Lung (tissue), 11 donors: ENCODE measurements at regions not wholly inside any gene's neighbourhood (a gene's known extent, or its start where the extent isn't known, plus 50 kb on each side); places are given as distances from the start of the nearest gene placed in this dataset.
A peak's percentile ranks its signal among the peaks of the same experiment; 100 is the strongest.

ENCODE experiments used
- ATAC-seq: fragments of 200-7000 bp; cut with Tn5 transposase; one replicate; pipeline ENCODE4 v1.9.1; 2020; ENCODE audit warnings: moderate number of reproducible peaks; ENCODE audit not compliant: insufficient read depth, low FRiP score
- DNase-seq, 3 donors: peaks; one replicate each; pipeline ENCODE4 v3.0.0-alpha.2; 2013 to 2017
- H3K27ac ChIP-seq, 2 donors: one replicate each; pipeline ENCODE4 v1.5.1; 2013; ENCODE audit warnings: mild to moderate bottlenecking in 2 of 2, moderate library complexity in 2 of 2, control low read depth in 1 of 2, inconsistent platforms in 1 of 2, low read depth in 1 of 2, low read length in 1 of 2
- H3K27me3 ChIP-seq, 3 donors: one replicate each; pipeline ENCODE4 v1.5.1; 2013; ENCODE audit warnings: low read length in 2 of 3; ENCODE audit not compliant: control insufficient read depth in 3 of 3, insufficient read depth in 3 of 3
- H3K36me3 ChIP-seq, 4 donors: one replicate each; pipeline ENCODE4 v1.5.1; 2013; ENCODE audit warnings: low read length in 4 of 4, mild to moderate bottlenecking in 1 of 4, moderate library complexity in 1 of 4; ENCODE audit not compliant: control insufficient read depth in 4 of 4, insufficient read depth in 4 of 4
- H3K4me1 ChIP-seq, 5 donors: one replicate each; pipeline ENCODE4 v1.5.1; 2013; ENCODE audit warnings: low read length in 5 of 5, mild to moderate bottlenecking in 2 of 5, moderate library complexity in 1 of 5; ENCODE audit not compliant: control insufficient read depth in 5 of 5, insufficient read depth in 5 of 5
- H3K4me3 ChIP-seq: one replicate; pipeline ENCODE4 v1.5.1; 2013; ENCODE audit warnings: mild to moderate bottlenecking, control low read depth, moderate library complexity
- H3K9ac ChIP-seq, 2 donors: one replicate each; pipeline ENCODE4 v1.5.1; 2013; ENCODE audit warnings: low read length in 2 of 2, control low read depth in 1 of 2; ENCODE audit not compliant: insufficient read depth in 1 of 2
- H3K9me3 ChIP-seq, 4 donors: one replicate each; pipeline ENCODE4 v1.5.1; 2013; ENCODE audit warnings: low read length in 3 of 4, mild to moderate bottlenecking in 1 of 4, moderate library complexity in 1 of 4; ENCODE audit not compliant: control insufficient read depth in 4 of 4, insufficient read depth in 3 of 4
- WGBS, 2 donors: extraction: QIAGEN DNeasy Blood & Tissue Kit; methylation state at CpG; one replicate each; pipeline ENCODE4 v1.1.7; 2013; 5-methylcytosine and 5-hydroxymethylcytosine counted together
- TF ChIP-seq, protein P1 (sequence below): IDR thresholded peaks from 2 replicates; pipeline ENCODE4 v1.5.1; 2012; ENCODE audit warnings: mild to moderate bottlenecking; ENCODE audit errors: control extremely low read depth, extremely low read depth
- donor health status: control.
- donor health status: control.
- donor health status: Bipolar disorder and iron deficiency.
- donor health status: healthy.
- donor health status: DM: yes; HTN: yes; CAD: no.

DNA sequence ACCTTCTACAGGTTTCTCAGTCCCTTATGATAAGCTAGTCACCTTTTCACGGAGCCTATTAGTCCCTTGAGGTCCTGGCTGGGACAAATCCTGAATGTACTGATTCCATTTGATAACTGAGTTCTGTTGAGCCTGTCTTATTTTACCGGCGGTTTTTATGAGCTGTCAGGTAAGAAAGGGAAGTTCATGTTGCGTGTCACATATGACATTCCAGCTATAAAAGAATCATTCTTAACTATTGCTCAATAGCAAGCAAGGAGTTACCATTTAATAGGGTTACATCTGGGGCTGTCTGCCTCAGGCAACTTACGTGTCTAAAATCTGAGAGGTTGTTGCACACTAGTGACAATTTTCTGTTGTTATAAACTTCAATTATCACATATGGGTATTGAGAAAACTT is 394.6 kb downstream of the TECRL start:
- Histone ChIP-seq H3K4me3 (no peak overlapping the region), H3K27ac (no peak overlapping the region), H3K9ac (no peak overlapping the region), H3K4me1 (no peaks in the 10 kb centered on the region), H3K27me3 (no peaks in the 10 kb centered on the region), H3K9me3 (peaks cover 0 to 4% (median 0%) of the 10 kb centered on the region in 4 donors), H3K36me3 (no peaks in the 10 kb centered on the region)
- DNase-seq: no peak
- TF ChIP-seq, protein P1, sequence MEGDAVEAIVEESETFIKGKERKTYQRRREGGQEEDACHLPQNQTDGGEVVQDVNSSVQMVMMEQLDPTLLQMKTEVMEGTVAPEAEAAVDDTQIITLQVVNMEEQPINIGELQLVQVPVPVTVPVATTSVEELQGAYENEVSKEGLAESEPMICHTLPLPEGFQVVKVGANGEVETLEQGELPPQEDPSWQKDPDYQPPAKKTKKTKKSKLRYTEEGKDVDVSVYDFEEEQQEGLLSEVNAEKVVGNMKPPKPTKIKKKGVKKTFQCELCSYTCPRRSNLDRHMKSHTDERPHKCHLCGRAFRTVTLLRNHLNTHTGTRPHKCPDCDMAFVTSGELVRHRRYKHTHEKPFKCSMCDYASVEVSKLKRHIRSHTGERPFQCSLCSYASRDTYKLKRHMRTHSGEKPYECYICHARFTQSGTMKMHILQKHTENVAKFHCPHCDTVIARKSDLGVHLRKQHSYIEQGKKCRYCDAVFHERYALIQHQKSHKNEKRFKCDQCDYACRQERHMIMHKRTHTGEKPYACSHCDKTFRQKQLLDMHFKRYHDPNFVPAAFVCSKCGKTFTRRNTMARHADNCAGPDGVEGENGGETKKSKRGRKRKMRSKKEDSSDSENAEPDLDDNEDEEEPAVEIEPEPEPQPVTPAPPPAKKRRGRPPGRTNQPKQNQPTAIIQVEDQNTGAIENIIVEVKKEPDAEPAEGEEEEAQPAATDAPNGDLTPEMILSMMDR: no peak
- ATAC-seq: no peak
- 65 to 78% methylated on average over 5 of the region's 5 CpGs for WGBS, 2 donors

DNA sequence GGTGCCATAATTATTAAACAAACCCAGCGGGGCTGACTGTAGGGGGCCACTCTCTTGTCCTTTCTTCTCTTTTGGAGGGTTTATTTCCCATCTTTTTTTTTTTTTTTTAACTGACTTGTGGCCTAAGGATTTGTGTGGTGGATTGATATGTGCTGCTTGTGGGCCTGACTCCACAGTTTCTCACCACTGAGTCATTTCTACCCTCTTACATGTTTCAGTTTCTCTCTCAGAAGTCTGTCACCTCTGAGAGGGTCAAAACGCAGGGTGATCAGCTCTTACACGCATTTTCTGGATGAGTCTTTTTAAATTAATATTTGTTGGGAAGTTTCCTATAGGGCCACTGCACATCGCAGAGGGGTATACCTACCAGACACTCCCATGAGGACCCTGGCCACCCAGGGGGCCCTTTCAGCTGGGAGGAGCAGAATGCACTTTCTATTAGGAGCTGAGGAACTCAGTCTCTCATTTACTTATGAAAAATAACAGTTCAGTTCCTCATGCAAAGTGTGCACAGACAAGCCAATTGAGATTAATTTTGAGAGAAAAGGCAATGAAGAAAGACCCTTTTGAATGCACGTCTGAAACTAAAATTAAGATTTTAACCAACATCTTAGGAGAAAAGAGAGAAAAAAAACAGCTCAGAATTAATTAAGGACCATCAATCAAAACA is 407.9 kb downstream of the TECRL start:
- Histone ChIP-seq H3K9ac (no peak overlapping the region), H3K4me3 (no peak overlapping the region), H3K9me3 (no peaks in the 10 kb centered on the region), H3K27ac (no peak overlapping the region), H3K27me3 (no peaks in the 10 kb centered on the region), H3K4me1 (no peaks in the 10 kb centered on the region), H3K36me3 (no peaks in the 10 kb centered on the region)
- WGBS, 2 donors: 89% methylated on average over 5 of the region's 5 CpGs
- DNase-seq (no peak), ATAC-seq (no peak)
- TF ChIP-seq, protein P1: no peak

DNA sequence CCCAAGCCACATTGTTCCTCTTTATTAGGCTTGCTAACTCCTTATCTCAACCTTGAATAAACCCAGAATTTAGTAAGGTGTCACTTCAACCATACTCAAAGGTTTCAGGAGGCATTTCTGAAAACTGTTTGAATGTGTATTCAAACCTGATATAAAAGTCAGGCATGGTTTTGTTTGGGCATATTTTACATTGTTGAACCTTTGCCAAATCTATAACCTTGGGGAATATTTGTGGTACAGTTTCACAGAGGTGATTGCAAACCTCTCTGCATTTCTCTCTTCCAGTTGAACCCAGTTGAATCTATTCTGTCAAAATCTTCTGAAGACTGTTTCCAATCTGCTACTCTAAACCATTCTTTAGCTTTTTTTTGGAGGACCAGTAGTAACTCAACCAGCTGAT is 409.0 kb downstream of the TECRL start:
- Histone ChIP-seq H3K9ac (no peak overlapping the region), H3K27ac (no peak overlapping the region), H3K9me3 (no peaks in the 10 kb centered on the region), H3K4me3 (no peak overlapping the region), H3K4me1 (no peaks in the 10 kb centered on the region), H3K27me3 (no peaks in the 10 kb centered on the region), H3K36me3 (no peaks in the 10 kb centered on the region)
- DNase-seq: peak in 2 of 3 donors; percentile 1 to 33
- TF ChIP-seq, protein P1: no peak
- ATAC-seq: no peak

DNA sequence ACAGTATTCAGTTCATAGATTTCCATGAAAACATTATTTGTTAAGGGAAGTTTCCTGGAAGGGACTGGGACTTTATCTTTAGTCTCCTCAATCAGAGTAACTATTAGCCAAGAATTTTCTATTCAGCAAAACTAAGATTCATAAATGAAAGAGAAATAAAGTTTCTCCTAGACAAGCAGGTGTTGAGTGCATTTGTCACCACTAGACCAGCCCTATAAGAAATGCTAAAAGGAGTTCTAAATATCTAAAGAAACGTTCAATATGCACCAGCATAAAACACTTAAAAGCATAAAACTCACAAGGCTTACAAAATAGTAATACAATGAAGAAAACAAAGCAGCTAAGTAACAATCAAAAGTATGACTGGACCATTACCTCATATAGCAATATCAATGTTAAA is 423.0 kb downstream of the TECRL start:
- TF ChIP-seq, protein P1: no peak
- H3K9me3 ChIP-seq: peaks cover 0 to 5% (median under 1%) of the 10 kb centered on the region in 4 donors
- no peaks in the 10 kb centered on the region for H3K36me3 ChIP-seq
- no peak overlapping the region for H3K27ac ChIP-seq
- DNase-seq (no peak), ATAC-seq (no peak)
- 57 to 63% methylated on average over 1 of the region's 1 CpG for WGBS, 2 donors
- no peak overlapping the region for H3K9ac ChIP-seq
- no peaks in the 10 kb centered on the region for H3K4me1 ChIP-seq
- H3K27me3 ChIP-seq: no peaks in the 10 kb centered on the region
- no peak overlapping the region for H3K4me3 ChIP-seq
